LoVo (cell line): ENCODE measurements at regions not wholly inside any gene's neighbourhood (a gene's known extent, or its start where the extent isn't known, plus 50 kb on each side); places are given as distances from the start of the nearest gene placed in this dataset.
"Not testable (repeated sequence)": the region's sequence is repeated elsewhere in the genome, so short reads cannot be mapped to it uniquely, and the experiment has no call there.

Experiments used
- DNase-seq: peaks from one replicate; pipeline ENCODE4 v3.0.0-alpha.2; 2016; ENCODE audit warnings: low spot score

DNA sequence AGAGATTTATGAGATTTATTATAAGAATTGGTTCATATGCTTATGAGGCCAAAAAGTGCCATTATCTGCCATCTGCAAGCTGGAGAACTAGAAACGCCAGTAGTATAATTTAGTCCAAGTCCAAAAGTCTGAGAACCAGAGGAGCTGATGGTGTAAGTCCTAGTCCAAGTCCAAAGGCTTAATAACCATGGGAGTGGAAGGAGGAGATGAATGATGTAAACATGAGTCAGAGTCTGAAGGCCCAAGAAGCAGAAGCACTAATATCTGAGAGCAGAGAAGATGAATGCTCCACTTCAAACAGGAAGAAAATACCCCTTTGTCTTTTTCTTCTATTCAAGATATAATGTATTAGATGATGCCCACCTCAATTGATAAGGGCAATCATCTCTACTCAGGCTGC, 185.7 kb downstream of the CGGBP1 start:
- DNase-seq, result peak; percentile 5

DNA sequence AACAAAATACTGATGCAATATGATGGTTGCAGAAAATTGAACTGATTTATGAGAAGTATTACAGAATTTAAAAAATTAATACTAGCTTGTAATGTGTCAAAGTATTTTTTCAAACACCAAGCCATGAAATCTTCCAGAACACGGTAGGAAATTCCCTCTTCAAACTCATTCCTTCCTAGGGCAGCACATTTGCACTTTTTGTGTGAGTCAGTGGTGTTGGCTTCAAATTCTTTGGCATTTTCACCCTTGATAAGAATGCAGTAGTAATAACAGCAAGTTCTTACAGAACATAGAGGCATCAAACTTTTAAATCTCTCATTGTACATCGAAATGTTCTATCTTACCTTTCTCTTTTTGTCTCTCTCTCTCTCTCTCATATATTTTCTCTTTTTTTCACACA, 191.8 kb downstream of the CGGBP1 start:
- DNase-seq, result no peak

DNA sequence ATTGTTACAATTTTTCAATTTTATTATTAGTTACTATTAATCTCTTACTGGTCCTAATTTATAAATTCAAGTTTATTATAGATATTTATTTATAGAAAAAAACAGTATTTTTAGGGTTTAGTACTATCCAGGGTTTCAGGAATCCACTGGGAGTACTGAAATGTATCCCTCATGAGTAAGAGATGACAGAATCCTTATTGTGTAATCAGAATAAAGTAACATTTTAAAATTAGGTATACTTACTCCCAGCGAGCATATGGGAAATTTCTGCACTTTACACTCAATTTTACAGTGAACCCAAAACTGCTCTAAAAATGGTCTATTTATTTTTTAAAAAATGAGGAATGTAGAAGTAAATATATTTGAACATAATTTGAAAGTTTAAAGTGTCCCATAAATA, 202.7 kb downstream of the CGGBP1 start:
- DNase-seq, result no peak

DNA sequence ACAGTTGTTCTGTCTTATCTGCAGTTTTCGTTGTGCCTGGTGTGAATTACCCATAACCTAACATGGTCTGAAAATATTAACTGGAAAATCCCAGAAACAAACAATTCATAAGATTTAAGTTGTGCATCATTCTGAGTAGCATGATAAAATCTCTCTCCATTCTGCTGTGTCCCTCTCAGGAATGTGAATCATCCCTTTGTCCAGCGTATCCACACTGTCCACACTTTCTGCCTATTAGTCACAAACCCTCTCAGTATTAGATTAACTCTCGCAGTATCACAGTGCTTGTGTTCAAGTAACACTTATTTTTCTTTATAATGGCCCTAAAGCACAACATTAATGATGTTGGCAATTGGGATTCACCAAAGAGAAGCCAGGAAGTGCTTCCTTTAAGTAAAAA, 203.2 kb downstream of the CGGBP1 start:
- DNase-seq, result no peak

DNA sequence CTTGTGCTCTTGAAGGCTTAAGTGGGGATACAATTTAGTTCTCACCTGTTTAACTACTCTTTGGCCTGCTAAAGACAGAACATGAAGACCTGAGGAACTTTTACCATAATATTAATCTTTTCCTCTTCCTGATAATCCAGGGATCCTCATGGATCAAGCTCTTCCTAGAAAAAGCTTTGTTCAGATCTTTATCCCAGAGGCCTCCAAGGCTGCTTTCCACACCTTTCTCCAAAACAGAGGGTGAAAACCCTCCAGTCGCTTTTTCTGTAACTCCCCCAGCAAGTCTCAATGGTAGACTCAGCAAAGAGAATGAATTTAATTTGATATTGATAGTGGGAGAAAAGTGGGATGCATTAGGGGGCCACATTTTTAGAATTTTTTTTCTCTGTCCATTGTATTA, 203.6 kb downstream of the CGGBP1 start:
- no peak for DNase-seq

DNA sequence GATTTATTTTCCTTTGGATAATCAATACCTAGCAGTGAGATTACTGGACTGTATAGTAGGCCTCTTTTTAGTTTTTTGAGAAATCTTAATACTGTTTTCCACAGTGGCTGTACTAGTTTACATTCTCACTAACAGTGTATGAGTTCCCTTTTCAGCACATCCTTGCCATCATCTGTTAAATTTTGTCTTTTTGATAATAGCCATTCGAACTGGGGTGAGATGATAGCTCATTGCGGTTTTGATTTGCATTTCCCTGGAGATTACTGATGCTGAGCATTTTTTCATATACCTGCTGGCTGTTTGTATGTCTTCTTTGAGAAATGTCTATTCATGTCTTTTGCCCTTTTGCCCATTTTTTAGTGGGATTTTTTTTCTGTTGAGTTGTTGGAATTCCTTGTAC, 210.8 kb downstream of the CGGBP1 start:
- no peak for DNase-seq

DNA sequence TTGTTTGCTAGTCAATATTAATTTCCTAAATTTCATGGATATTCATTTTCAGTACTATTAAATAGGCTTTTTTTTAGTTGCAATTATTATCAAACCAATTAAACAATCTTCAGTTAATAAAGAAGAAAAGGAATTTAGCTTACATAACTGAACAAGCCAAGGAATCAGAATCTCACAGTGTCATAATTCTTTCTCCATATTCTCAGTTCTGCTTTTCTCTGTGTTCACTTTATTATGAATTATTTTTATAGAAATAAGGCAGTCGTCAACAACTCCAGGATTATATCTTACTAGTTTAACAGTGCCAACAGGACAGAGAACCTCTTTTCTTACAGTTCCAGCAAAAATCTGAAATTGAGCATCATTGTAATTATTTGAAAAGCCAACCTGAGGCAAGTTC, 221.7 kb downstream of the CGGBP1 start:
- no peak for DNase-seq

DNA sequence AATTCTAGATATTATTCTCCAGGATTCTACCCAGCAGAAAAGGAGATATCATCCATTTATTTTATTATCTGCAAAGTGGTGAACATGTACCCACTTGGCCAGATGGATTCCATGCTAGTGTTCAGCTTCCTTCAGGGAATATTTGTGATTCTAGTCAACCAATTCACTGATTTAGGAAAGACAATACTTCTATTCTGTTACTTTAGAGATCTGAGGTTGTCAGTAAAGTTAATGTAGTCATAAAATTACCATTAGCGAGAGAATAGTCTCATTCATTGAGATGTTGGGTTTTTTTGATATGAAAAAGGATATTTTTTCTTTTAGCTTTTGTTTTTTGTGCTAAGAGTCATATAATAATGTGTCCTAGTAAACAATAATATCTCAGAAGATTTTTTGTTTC, 222.8 kb downstream of the CGGBP1 start:
- no peak for DNase-seq

DNA sequence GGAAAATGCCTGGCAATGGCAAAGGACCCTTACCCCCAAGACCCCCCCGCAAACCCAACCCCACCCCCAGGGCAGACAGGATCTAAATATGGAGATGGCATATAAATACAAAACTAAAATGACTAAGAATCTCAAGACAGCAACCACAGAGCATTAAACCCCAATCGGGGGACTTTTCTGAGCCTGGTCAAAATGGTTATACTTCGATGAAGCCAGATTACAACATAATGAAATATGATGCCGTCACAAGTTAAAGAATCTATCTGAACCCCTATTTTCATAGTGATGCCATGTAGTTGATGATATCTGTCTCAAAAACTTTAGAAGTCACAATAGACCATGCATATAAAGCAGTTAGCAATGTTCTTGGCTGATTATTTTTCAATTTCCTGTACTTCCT, 223.6 kb downstream of the CGGBP1 start:
- DNase-seq, result no peak

DNA sequence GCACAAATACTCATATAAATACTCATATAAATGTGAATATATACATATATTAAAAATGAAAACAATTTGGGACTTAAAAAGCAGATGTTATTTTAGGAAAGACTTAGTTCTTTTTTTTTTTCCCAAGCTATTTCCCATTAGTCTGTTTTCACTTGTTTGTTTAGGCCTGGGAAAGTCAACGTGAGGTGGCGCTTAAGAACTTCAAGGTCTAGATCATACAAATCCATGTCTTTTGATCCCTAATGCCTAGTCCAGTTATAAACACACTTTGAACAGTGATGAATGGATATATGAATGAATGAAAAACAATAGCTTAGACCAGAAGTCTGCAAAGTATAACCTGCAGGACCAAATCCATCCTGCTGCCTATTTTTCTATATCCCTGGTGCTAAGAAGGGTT, 224.5 kb downstream of the CGGBP1 start:
- no peak for DNase-seq

DNA sequence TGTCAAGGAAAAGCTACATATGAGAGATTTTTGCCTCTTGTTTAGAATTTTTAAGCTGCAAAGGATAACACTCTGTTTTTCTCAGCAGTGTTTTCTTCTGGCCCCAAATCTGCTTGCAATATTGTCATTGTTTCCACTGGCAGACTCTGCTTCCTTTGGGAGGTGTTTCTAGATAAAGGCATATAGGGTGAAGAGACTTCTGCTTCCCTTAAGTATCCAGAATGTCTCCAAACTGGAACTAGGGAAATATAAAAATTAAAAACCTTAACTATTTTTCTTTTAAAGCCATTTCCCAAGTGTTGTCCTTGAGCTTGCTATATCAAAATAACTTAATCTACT, 225.8 kb downstream of the CGGBP1 start:
- DNase-seq, result no peak

DNA sequence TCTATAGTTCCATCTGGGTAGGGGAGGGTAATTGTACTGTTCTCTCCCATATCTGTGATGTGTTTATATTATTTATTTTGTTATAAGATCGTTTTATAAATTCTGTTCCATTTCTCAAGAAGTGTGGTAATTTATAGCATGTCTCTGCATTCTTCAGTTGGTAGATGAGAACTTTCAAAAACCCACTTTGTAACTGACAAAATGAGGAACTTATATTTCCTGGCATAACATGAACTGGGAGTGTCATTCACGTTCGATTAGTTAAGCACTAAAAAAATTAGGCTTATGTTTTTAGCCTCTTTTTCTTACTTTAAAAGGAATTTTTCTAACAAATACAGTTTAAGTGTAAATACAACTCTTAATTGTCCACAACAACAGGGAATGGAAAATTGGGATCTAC, 230.8 kb downstream of the CGGBP1 start:
- DNase-seq, result no peak

DNA sequence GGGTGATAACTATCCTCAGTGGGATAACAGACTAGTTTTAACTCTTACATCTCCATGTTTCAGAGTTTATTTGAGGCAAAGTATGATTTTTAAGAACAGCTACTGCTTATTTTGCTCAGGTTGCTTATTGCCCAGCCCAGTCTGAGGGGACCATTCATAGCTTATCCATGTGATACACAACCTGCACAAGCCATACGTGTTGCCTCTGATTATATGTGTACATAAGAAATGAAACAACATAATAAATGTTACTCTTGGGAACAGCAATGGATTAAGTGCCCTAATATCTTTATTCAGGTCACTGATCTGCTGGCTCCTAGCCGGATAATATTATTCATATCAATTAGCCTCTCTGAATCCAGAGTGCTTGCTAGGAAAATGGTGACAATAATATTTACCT, 236.2 kb downstream of the CGGBP1 start:
- DNase-seq, result no peak

DNA sequence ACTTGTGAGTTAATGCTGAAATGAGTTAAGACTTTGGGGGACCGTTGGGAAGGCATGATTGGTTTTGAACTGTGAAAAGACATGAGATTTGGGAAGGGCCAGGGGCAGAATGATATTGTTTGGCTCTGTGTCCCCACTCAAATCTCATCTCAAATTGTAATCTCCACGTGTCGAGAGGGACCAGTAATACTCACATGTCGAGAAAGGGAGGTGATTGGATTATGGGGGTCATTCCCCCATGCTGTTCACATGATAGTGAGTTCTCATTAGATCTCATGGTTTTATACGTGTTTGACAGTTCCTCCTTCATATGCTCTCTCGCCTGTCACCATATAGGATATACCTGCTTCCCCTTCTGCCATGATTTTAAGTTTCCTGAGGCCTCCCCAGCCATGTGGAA, 245.3 kb downstream of the CGGBP1 start:
- not testable (repeated sequence) for DNase-seq

DNA sequence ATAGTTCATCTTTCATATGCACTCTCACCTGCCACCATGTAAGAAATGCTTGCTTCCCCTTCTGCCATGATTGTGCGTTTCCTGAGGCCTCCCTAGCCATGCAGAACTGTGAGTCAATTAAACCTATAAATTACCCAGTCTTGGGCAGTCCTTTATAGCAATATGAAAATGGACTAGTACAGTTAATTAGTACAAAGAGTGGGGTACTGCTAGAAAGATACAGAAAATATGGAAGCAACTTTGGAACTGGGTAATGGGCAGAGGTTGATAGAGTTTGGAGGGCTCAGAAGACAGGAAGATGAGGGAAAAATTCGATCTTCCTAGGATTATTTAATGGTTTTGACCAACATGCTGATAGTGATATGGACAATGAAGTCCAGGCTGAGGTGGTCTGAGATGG, 246.9 kb downstream of the CGGBP1 start:
- DNase-seq, result no peak

DNA sequence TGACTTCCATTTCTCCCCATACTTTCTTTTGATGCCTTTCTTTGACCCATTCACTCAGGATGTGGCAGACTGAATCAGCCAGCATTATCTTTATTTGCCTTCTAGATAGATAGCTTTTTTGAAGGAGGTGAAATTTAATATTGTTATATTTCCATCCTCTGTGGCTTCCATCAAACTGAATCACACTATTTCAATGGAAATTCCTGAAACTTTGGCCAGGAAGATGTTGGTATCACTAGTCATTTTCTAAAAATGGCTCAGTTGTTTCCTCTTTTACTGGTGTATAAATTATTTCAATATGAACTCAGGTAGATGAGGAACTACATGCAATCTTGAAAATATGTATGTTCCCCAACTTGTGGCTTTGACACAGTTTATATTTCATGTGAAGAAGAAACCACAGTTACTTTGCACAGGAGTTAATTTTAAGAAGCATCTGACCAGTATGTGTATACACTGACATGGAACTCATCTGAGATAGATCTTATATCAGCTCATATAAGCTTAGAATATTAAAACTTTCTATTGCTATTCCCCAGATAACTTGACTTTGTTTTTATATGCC, 248.3 kb downstream of the CGGBP1 start:
- no peak for DNase-seq

DNA sequence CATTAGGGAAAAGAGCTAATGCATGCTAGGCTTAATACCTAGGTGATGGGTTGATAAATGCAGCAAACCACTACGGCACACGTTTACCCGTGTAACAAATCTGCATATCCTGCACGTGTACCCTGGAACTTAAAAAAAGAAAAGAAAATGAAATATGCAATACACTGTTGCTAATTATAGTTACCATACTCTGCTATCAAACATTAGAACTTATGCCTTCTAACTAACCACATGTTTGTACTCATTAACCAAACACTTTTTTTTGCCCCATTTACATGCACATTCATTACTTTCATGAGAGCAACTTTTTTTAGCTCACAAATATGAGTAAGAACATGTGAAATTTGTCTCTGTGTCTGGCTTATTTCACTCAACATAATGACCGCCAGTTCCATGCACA, 253.1 kb downstream of the CGGBP1 start:
- no peak for DNase-seq

DNA sequence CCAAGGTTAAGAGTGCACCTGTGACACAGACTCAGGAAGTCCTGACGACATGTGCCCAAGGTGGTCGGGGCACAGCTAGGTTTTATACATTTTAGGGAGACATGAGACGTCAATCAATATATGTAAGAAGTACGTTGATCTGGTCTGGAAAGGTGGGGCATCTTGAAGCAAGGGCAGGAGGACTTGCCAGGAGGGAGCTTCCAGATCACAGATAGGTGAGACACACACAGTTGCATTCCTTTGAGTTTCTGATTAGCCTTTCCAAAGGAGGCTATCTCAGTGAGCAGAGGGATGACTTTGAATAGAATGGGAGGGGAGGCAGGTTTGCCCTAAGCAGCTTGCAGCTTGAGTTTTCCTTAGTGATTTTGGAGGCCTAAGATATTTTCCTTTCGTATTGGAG, 257.4 kb downstream of the CGGBP1 start:
- no peak for DNase-seq

DNA sequence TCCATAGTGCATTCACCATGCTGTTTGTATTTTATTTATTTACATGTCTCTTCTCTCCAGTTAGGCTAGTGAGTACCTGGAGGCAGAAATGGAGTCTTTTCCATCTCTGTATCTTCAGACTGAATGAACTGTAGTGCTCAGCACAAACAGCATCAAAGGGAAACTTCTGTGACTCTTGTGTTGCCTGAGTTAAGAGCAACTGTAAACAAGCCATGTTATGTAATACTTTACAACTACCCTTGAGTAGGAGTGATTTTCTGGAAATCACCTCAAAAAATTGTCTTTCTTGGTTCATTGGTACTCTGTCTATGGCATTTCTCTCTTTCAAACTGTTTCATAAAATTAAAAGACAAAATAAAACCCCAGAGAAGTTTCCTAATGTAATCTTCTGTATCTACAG, 258.3 kb downstream of the CGGBP1 start:
- no peak for DNase-seq

DNA sequence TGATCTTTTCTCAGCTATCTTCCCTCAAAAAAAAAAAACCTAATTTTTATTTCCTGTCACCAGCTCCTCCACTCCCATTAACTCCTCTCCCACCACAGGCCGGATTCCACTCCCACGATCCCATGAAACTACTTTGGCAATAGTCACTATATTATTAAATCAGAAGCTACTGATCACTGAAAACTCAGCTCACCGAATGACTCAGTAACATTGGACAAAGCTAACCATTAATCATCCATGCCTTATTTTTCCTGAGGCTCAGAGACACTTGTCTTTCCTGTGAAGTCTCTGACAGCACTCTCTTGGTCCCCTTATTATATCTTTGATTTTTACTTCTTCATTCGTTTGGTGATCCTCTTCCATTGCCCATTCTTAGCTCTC, 260.2 kb downstream of the CGGBP1 start:
- DNase-seq, result no peak

DNA sequence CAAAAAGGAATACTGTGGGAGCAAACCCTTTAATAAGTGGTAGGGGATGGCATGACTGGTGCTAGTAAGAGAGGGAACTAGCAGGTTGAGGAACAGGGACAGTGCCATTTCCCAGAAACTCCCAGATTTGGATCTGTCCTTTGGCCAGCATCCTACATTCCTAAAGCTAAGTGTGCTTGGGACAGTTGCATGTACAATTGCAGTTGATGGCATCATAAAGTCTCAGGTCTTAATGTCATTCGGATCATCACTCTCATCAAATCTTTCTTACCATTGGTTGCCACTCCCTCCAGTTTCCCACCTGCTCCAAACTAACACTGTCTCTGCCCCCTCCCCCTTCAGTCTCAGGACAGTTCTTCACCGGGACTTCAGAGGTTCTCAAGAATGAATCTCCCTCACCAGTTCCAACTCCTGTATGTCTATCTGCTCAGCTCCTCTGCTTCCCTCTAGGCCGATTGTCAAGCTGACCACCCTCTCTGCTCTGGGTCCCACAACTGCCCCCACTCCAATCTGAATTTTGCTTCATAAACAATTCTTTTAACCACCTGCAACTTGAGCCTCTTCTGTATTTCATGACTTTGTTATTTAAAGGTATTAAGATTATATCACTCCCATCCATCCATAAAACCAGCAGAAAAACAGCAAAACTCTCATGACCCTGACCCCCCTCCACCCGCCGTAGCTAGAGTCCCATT, 260.8 kb downstream of the CGGBP1 start:
- DNase-seq, result no peak

DNA sequence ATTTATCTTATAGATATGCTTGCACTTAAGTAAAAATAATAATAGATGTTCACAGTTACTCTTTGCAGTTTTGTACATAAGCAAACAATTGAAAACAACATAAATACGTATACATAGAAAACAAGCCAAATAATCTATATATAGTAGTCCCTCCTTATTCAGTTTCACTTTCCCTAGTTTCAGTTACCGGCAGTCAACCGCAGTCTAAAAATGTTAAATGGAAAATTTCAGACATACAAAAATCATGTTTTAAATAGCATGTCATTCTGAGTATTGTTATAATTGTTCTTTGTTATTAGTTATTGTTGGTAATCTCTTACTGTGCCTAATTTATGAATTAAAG, 262.0 kb downstream of the CGGBP1 start:
- DNase-seq, result no peak

DNA sequence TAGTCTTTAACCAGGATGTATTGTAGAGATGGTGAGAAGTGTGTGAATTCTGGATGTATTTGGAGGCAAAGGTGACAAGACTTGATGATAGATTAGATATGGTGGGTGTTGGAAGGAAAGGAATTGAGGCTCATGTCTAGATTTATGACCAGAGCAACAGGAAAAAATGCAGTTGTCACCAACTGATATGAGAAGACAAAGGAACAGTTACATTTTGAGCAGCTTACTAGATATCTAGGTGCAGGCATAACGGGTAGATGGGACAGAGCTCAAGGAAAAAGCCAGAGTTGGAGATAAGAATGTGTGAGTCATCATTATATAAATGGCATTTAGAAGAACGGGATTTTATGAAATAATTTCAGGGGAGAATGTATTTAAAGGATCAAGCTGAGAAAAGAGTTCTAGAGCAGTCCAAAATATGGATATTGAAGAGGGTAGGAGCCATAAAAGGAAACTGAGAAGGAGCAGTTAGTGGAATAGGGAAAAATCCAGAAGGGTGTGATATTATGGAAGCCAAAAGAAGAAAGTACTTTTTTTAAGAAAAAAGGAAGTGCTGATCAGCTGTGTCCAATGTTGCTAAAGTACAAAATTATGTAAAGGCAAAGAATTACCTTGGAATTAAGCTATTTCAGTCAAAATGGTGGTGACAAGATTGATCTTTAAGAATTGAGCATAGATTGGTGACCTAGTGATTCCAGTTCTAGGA, 262.5 kb downstream of the CGGBP1 start:
- DNase-seq, result peak; percentile 18

DNA sequence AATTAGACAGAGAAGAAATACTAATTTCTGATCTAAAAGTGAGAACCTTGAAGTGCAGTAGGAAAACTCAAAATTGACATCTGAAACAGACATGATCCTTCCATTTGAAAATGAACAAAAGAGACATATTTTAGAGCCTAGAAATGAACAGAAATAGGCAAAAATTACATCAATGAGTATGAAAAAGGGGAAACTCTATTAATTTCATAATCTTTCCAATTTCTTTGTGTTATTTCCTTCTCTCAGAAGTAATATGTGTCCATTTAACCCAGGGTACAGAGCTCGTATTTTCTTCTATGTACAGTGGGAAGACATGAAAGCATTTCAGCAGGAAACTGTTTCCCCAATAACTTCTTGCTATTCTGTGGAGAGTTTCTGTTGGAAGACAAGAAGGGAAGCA, 263.1 kb downstream of the CGGBP1 start:
- no peak for DNase-seq
